ENCODE measurements at regions not wholly inside any gene's neighbourhood (a gene's known extent, or its start where the extent isn't known, plus 50 kb on each side); places are given as distances from the start of the nearest gene placed in this dataset.

- H3K4me3 ChIP-seq (ENCODE audit: low read depth in 1 of 2, low read length in 2 of 2) = no peak overlapping the region
- H3K27me3 ChIP-seq (ENCODE audit: low read depth, low read length) = no peaks in the 10 kb centered on the region
- H3K9me3 ChIP-seq (ENCODE audit: control insufficient read depth in 1 of 2, low read length in 2 of 2) = no peaks in the 10 kb centered on the region
- no peak overlapping the region for H3K27ac ChIP-seq (ENCODE audit: low read length)
- H3K36me3 ChIP-seq (ENCODE audit: control insufficient read depth in 1 of 2, insufficient read depth in 2 of 2, low read length in 2 of 2) = no peaks in the 10 kb centered on the region
- H3K4me1 ChIP-seq (ENCODE audit: control insufficient read depth in 1 of 2, insufficient read depth in 2 of 2, low read length in 2 of 2) = peaks cover 0 to 8% of the 10 kb centered on the region in 2 donors
Measured at GRCh38 chr21:16502897-16503296, 773.1 kb downstream of the USP25 start.

- no peak overlapping the region for H3K27ac ChIP-seq (ENCODE audit: low read length)
- H3K36me3 ChIP-seq (ENCODE audit: control insufficient read depth in 1 of 2, insufficient read depth in 2 of 2, low read length in 2 of 2) = no peaks in the 10 kb centered on the region
- H3K4me3 ChIP-seq (ENCODE audit: low read depth in 1 of 2, low read length in 2 of 2) = no peak overlapping the region
- H3K27me3 ChIP-seq (ENCODE audit: low read depth, low read length) = no peaks in the 10 kb centered on the region
- peaks cover 0 to 8% of the 10 kb centered on the region in 2 donors for H3K4me1 ChIP-seq (ENCODE audit: control insufficient read depth in 1 of 2, insufficient read depth in 2 of 2, low read length in 2 of 2)
- no peaks in the 10 kb centered on the region for H3K9me3 ChIP-seq (ENCODE audit: control insufficient read depth in 1 of 2, low read length in 2 of 2)
Measured at GRCh38 chr21:16504281-16504680, 774.5 kb downstream of the USP25 start.

GRCh38 chr21:16504766-16505165 is 775.0 kb downstream of the USP25 start:
- Histone ChIP-seq H3K27me3 (ENCODE audit: low read depth, low read length) (no peaks in the 10 kb centered on the region), H3K4me3 (ENCODE audit: low read depth in 1 of 2, low read length in 2 of 2) (no peak overlapping the region), H3K4me1 (ENCODE audit: control insufficient read depth in 1 of 2, insufficient read depth in 2 of 2, low read length in 2 of 2) (peaks cover 0 to 8% of the 10 kb centered on the region in 2 donors), H3K27ac (ENCODE audit: low read length) (no peak overlapping the region), H3K9me3 (ENCODE audit: control insufficient read depth in 1 of 2, low read length in 2 of 2) (no peaks in the 10 kb centered on the region), H3K36me3 (ENCODE audit: control insufficient read depth in 1 of 2, insufficient read depth in 2 of 2, low read length in 2 of 2) (no peaks in the 10 kb centered on the region)

GRCh38 chr21:16509476-16509875 is 779.7 kb downstream of the USP25 start:
- peaks cover 0 to 4% of the 10 kb centered on the region in 2 donors for H3K4me1 ChIP-seq (ENCODE audit: control insufficient read depth in 1 of 2, insufficient read depth in 2 of 2, low read length in 2 of 2)
- H3K9me3 ChIP-seq (ENCODE audit: control insufficient read depth in 1 of 2, low read length in 2 of 2) = peaks cover 0 to 2% of the 10 kb centered on the region in 2 donors
- H3K27ac ChIP-seq (ENCODE audit: low read length) = no peak overlapping the region
- H3K4me3 ChIP-seq (ENCODE audit: low read depth in 1 of 2, low read length in 2 of 2) = no peak overlapping the region
- H3K36me3 ChIP-seq (ENCODE audit: control insufficient read depth in 1 of 2, insufficient read depth in 2 of 2, low read length in 2 of 2) = no peaks in the 10 kb centered on the region
- no peaks in the 10 kb centered on the region for H3K27me3 ChIP-seq (ENCODE audit: low read depth, low read length)

GRCh38 chr21:16514316-16514715 is 784.5 kb downstream of the USP25 start:
- Histone ChIP-seq H3K9me3 (ENCODE audit: control insufficient read depth in 1 of 2, low read length in 2 of 2) (peaks cover 0 to 5% of the 10 kb centered on the region in 2 donors), H3K4me3 (ENCODE audit: low read depth in 1 of 2, low read length in 2 of 2) (no peak overlapping the region), H3K27ac (ENCODE audit: low read length) (no peak overlapping the region), H3K36me3 (ENCODE audit: control insufficient read depth in 1 of 2, insufficient read depth in 2 of 2, low read length in 2 of 2) (no peaks in the 10 kb centered on the region), H3K4me1 (ENCODE audit: control insufficient read depth in 1 of 2, insufficient read depth in 2 of 2, low read length in 2 of 2) (no peaks in the 10 kb centered on the region), H3K27me3 (ENCODE audit: low read depth, low read length) (no peaks in the 10 kb centered on the region)

- Histone ChIP-seq H3K9me3 (ENCODE audit: control insufficient read depth in 1 of 2, low read length in 2 of 2) (peaks cover 0 to 3% of the 10 kb centered on the region in 2 donors), H3K27ac (ENCODE audit: low read length) (no peak overlapping the region), H3K36me3 (ENCODE audit: control insufficient read depth in 1 of 2, insufficient read depth in 2 of 2, low read length in 2 of 2) (no peaks in the 10 kb centered on the region)
Measured at GRCh38 chr21:16517383-16517782, 787.6 kb downstream of the USP25 start.

GRCh38 chr21:16519036-16519435 is 789.3 kb downstream of the USP25 start:
- Histone ChIP-seq H3K27ac (ENCODE audit: low read length) (no peak overlapping the region), H3K36me3 (ENCODE audit: control insufficient read depth in 1 of 2, insufficient read depth in 2 of 2, low read length in 2 of 2) (no peaks in the 10 kb centered on the region), H3K9me3 (ENCODE audit: control insufficient read depth in 1 of 2, low read length in 2 of 2) (peaks cover 0 to 3% of the 10 kb centered on the region in 2 donors), H3K4me1 (ENCODE audit: control insufficient read depth in 1 of 2, insufficient read depth in 2 of 2, low read length in 2 of 2) (no peaks in the 10 kb centered on the region), H3K4me3 (ENCODE audit: low read depth in 1 of 2, low read length in 2 of 2) (no peak overlapping the region), H3K27me3 (ENCODE audit: low read depth, low read length) (no peaks in the 10 kb centered on the region)

More at GRCh38 chr21:16517383-16517782, 787.6 kb downstream of the USP25 start:
- Histone ChIP-seq H3K27me3 (ENCODE audit: low read depth, low read length) (no peaks in the 10 kb centered on the region), H3K4me3 (ENCODE audit: low read depth in 1 of 2, low read length in 2 of 2) (no peak overlapping the region), H3K4me1 (ENCODE audit: control insufficient read depth in 1 of 2, insufficient read depth in 2 of 2, low read length in 2 of 2) (no peaks in the 10 kb centered on the region)

GRCh38 chr21:16519644-16520043 is 789.9 kb downstream of the USP25 start:
- no peaks in the 10 kb centered on the region for H3K27me3 ChIP-seq (ENCODE audit: low read depth, low read length)
- H3K4me3 ChIP-seq (ENCODE audit: low read depth in 1 of 2, low read length in 2 of 2) = no peak overlapping the region
- no peaks in the 10 kb centered on the region for H3K36me3 ChIP-seq (ENCODE audit: control insufficient read depth in 1 of 2, insufficient read depth in 2 of 2, low read length in 2 of 2)
- peaks cover 0 to 3% of the 10 kb centered on the region in 2 donors for H3K9me3 ChIP-seq (ENCODE audit: control insufficient read depth in 1 of 2, low read length in 2 of 2)
- H3K27ac ChIP-seq (ENCODE audit: low read length) = no peak overlapping the region
- no peaks in the 10 kb centered on the region for H3K4me1 ChIP-seq (ENCODE audit: control insufficient read depth in 1 of 2, insufficient read depth in 2 of 2, low read length in 2 of 2)

GRCh38 chr21:16522548-16522947 is 792.8 kb downstream of the USP25 start:
- Histone ChIP-seq H3K27me3 (ENCODE audit: low read depth, low read length) (no peaks in the 10 kb centered on the region), H3K4me3 (ENCODE audit: low read depth in 1 of 2, low read length in 2 of 2) (no peak overlapping the region), H3K4me1 (ENCODE audit: control insufficient read depth in 1 of 2, insufficient read depth in 2 of 2, low read length in 2 of 2) (no peaks in the 10 kb centered on the region), H3K9me3 (ENCODE audit: control insufficient read depth in 1 of 2, low read length in 2 of 2) (no peaks in the 10 kb centered on the region), H3K36me3 (ENCODE audit: control insufficient read depth in 1 of 2, insufficient read depth in 2 of 2, low read length in 2 of 2) (no peaks in the 10 kb centered on the region), H3K27ac (ENCODE audit: low read length) (no peak overlapping the region)

GRCh38 chr21:16530656-16531055 is 800.9 kb downstream of the USP25 start:
- Histone ChIP-seq H3K36me3 (ENCODE audit: control insufficient read depth in 1 of 2, insufficient read depth in 2 of 2, low read length in 2 of 2) (no peaks in the 10 kb centered on the region), H3K9me3 (ENCODE audit: control insufficient read depth in 1 of 2, low read length in 2 of 2) (peaks cover 0 to 3% of the 10 kb centered on the region in 2 donors), H3K27me3 (ENCODE audit: low read depth, low read length) (no peaks in the 10 kb centered on the region), H3K27ac (ENCODE audit: low read length) (no peak overlapping the region), H3K4me1 (ENCODE audit: control insufficient read depth in 1 of 2, insufficient read depth in 2 of 2, low read length in 2 of 2) (peaks cover 0 to 11% of the 10 kb centered on the region in 2 donors), H3K4me3 (ENCODE audit: low read depth in 1 of 2, low read length in 2 of 2) (no peak overlapping the region)

- Histone ChIP-seq H3K27me3 (ENCODE audit: low read depth, low read length) (no peaks in the 10 kb centered on the region), H3K9me3 (ENCODE audit: control insufficient read depth in 1 of 2, low read length in 2 of 2) (peaks cover 0 to 3% of the 10 kb centered on the region in 2 donors), H3K4me1 (ENCODE audit: control insufficient read depth in 1 of 2, insufficient read depth in 2 of 2, low read length in 2 of 2) (peaks cover 0 to 11% of the 10 kb centered on the region in 2 donors), H3K4me3 (ENCODE audit: low read depth in 1 of 2, low read length in 2 of 2) (no peak overlapping the region), H3K27ac (ENCODE audit: low read length) (no peak overlapping the region), H3K36me3 (ENCODE audit: control insufficient read depth in 1 of 2, insufficient read depth in 2 of 2, low read length in 2 of 2) (no peaks in the 10 kb centered on the region)
Measured at GRCh38 chr21:16532840-16533239, 803.1 kb downstream of the USP25 start.

- Histone ChIP-seq H3K4me1 (ENCODE audit: control insufficient read depth in 1 of 2, insufficient read depth in 2 of 2, low read length in 2 of 2) (peaks cover 0 to 11% of the 10 kb centered on the region in 2 donors), H3K36me3 (ENCODE audit: control insufficient read depth in 1 of 2, insufficient read depth in 2 of 2, low read length in 2 of 2) (no peaks in the 10 kb centered on the region), H3K27me3 (ENCODE audit: low read depth, low read length) (no peaks in the 10 kb centered on the region), H3K9me3 (ENCODE audit: control insufficient read depth in 1 of 2, low read length in 2 of 2) (peaks cover 0 to 3% of the 10 kb centered on the region in 2 donors), H3K27ac (ENCODE audit: low read length) (peak overlapping the region; percentile 47), H3K4me3 (ENCODE audit: low read depth in 1 of 2, low read length in 2 of 2) (peak overlapping the region; percentile 56 to 64)
Measured at GRCh38 chr21:16533692-16534407, 804.1 kb downstream of the USP25 start.

Measured in muscle layer of duodenum (tissue), 2 donors.